ENCODE measurements at regions not wholly inside any gene's neighbourhood (a gene's known extent, or its start where the extent isn't known, plus 50 kb on each side); places are given as distances from the start of the nearest gene placed in this dataset.

- Histone ChIP-seq H3K79me2 (ENCODE audit: insufficient read depth) (no peaks in the 10 kb centered on the region), H3K36me3 (replicated peaks in 1 of 2; ENCODE audit: control insufficient read depth in 1 of 2, insufficient read depth in 2 of 2, low read length in 1 of 2) (no peaks in the 10 kb centered on the region), H3F3A (replicated peaks; ENCODE audit: insufficient read depth) (no peaks in the 10 kb centered on the region), H3K9ac (no peak overlapping the region), H3K9me3 (no peaks in the 10 kb centered on the region), H4K20me1 (ENCODE audit: insufficient read depth) (no peaks in the 10 kb centered on the region), H3K4me1 (ENCODE audit: control insufficient read depth in 1 of 2, insufficient read depth in 2 of 2, low read depth in 1 of 2, low read length in 1 of 2) (no peaks in the 10 kb centered on the region), H3K9me2 (no peaks in the 10 kb centered on the region), H3K27me3 (ENCODE audit: insufficient read depth) (peaks cover 4% of the 10 kb centered on the region; the same call in 1 of the 2 replicates), H2AFZ (ENCODE audit: low read depth) (no peak overlapping the region), H3K4me3 (ENCODE audit: low read depth in 2 of 2, low read length in 1 of 2) (no peak overlapping the region), H3K4me2 (no peak overlapping the region), H3K27ac (ENCODE audit: low read depth in 2 of 2, low read length in 1 of 2) (no peak overlapping the region)
- POLR2A ChIA-PET = no interaction called here
- CTCF ChIA-PET = interaction anchor here (0.7 to 0.8 kb wide), 2 partner anchors 8 to 12 kb away, joined by 3 read pairs; no protein-coding TSS in a partner anchor
- no peak for TF ChIP-seq CHD2 (IDR thresholded peaks at IDR 0.05; ENCODE audit: low read length, partially characterized antibody)
- TF ChIP-seq YY1 (IDR thresholded peaks at IDR 0.05; ENCODE audit: low read depth) = no peak
- TF ChIP-seq FOSL2 (IDR thresholded peaks at IDR 0.05; ENCODE audit: borderline replicate concordance, low read depth) = no peak
- TF ChIP-seq USF2 (IDR thresholded peaks at IDR 0.05; ENCODE audit: borderline replicate concordance, low read depth, low read length) = no peak
- no peak for TF ChIP-seq GABPA (IDR thresholded peaks at IDR 0.05; ENCODE audit: low read depth)
- 31% methylated on average over 7 of the region's 7 CpGs for WGBS (ENCODE audit: low lambda C conversion rate)
- no peak for DNase-seq
Measured at GRCh38 chr13:22839603-22840530, 340.9 kb upstream of the SGCG start.

DNA sequence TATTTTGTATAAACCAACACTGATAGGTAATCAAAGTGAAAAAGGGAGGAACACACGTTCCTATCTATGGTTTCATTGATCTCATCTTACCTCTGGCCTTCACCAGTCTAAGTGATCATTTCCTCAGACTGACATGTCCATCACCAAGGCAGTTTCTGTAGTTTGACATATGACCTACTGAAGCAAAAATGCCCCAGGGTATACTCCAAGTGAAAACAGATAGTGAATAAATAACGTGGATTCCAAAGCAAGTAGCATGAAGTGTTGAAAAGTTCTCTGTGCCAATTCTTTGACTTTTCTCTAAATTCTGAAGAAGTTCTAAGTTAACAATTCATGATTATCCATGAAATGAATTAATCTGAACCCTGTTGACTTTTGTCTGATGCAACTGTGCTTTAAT lies 334.2 kb upstream of the SGCG start:
- POLR2A ChIA-PET = no interaction called here
- H3K9ac ChIP-seq = no peak overlapping the region
- no peaks in the 10 kb centered on the region for H3K9me3 ChIP-seq
- H4K20me1 ChIP-seq (ENCODE audit: insufficient read depth) = no peaks in the 10 kb centered on the region
- no peak overlapping the region for H3K4me2 ChIP-seq
- TF ChIP-seq, protein P1, sequence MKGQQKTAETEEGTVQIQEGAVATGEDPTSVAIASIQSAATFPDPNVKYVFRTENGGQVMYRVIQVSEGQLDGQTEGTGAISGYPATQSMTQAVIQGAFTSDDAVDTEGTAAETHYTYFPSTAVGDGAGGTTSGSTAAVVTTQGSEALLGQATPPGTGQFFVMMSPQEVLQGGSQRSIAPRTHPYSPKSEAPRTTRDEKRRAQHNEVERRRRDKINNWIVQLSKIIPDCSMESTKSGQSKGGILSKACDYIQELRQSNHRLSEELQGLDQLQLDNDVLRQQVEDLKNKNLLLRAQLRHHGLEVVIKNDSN (IDR thresholded peaks at IDR 0.05; ENCODE audit: borderline replicate concordance, low read depth) = no peak
- TF ChIP-seq TCF12 (IDR thresholded peaks at IDR 0.05) (no peak), MAX (IDR thresholded peaks at IDR 0.05; ENCODE audit: low read depth) (no peak), MXI1 (IDR thresholded peaks at IDR 0.05; ENCODE audit: low read depth, low read length) (no peak), RFX5 (IDR thresholded peaks at IDR 0.05; ENCODE audit: low read length) (no peak), JUND (IDR thresholded peaks at IDR 0.05) (no peak)
- no peaks in the 10 kb centered on the region for H3K27me3 ChIP-seq (ENCODE audit: insufficient read depth)
- no peak overlapping the region for H3K4me3 ChIP-seq (ENCODE audit: low read depth in 2 of 2, low read length in 1 of 2)
- H3K36me3 ChIP-seq (replicated peaks in 1 of 2; ENCODE audit: control insufficient read depth in 1 of 2, insufficient read depth in 2 of 2, low read length in 1 of 2) = no peaks in the 10 kb centered on the region
- CTCF ChIA-PET = no interaction called here
- no peak overlapping the region for H2AFZ ChIP-seq (ENCODE audit: low read depth)
- H3K4me1 ChIP-seq (ENCODE audit: control insufficient read depth in 1 of 2, insufficient read depth in 2 of 2, low read depth in 1 of 2, low read length in 1 of 2) = no peaks in the 10 kb centered on the region; a peak in 1 of 4 replicates
- H3K9me2 ChIP-seq = no peaks in the 10 kb centered on the region
- no peak overlapping the region for H3K27ac ChIP-seq (ENCODE audit: low read depth in 2 of 2, low read length in 1 of 2)
- no peaks in the 10 kb centered on the region for H3F3A ChIP-seq (replicated peaks; ENCODE audit: insufficient read depth)
- DNase-seq = no peak
- WGBS (ENCODE audit: low lambda C conversion rate) = 0% methylated on average over 2 of the region's 2 CpGs
- no peaks in the 10 kb centered on the region for H3K79me2 ChIP-seq (ENCODE audit: insufficient read depth)

Measured in SK-N-SH (cell line).